ENCODE measurements at regions not wholly inside any gene's neighbourhood (a gene's known extent, or its start where the extent isn't known, plus 50 kb on each side); places are given as distances from the start of the nearest gene placed in this dataset.

- TF ChIP-seq EGR1 (IDR thresholded peaks at IDR 0.05) (no peak), RAD21 (IDR thresholded peaks at IDR 0.05; ENCODE audit: low read depth) (no peak), CEBPB (IDR thresholded peaks at IDR 0.05) (no peak), NFIC (IDR thresholded peaks at IDR 0.05) (no peak), TCF12 (IDR thresholded peaks at IDR 0.05; ENCODE audit: low read depth) (no peak), EP300 (IDR thresholded peaks at IDR 0.05; ENCODE audit: borderline replicate concordance) (no peak)
- TF ChIP-seq, protein P1, sequence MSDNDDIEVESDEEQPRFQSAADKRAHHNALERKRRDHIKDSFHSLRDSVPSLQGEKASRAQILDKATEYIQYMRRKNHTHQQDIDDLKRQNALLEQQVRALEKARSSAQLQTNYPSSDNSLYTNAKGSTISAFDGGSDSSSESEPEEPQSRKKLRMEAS (IDR thresholded peaks at IDR 0.05), result no peak
Measured at GRCh38 chr6:148616841-148617240, 130.0 kb upstream of the UST start.

- TF ChIP-seq NFIC (IDR thresholded peaks at IDR 0.05) (no peak), USF1 (IDR thresholded peaks at IDR 0.05) (no peak), ZBTB7A (IDR thresholded peaks at IDR 0.05; ENCODE audit: low read depth) (no peak), YY1 (IDR thresholded peaks at IDR 0.05; ENCODE audit: low read depth) (no peak), TCF12 (IDR thresholded peaks at IDR 0.05; ENCODE audit: low read depth) (no peak)
- TF ChIP-seq, protein P1 (IDR thresholded peaks at IDR 0.05), result no peak
Measured at GRCh38 chr6:148617530-148617929, 129.3 kb upstream of the UST start.

- no peak for TF ChIP-seq CREB1 (IDR thresholded peaks at IDR 0.05; ENCODE audit: low read depth)
- TF ChIP-seq, protein P1 (IDR thresholded peaks at IDR 0.05), result no peak
Measured at GRCh38 chr6:148619891-148620290, 126.9 kb upstream of the UST start.

- TF ChIP-seq EGR1 (IDR thresholded peaks at IDR 0.05), result no peak
- no peak for TF ChIP-seq TAF1 (IDR thresholded peaks at IDR 0.05; ENCODE audit: low read depth)
- no peak for TF ChIP-seq CREB1 (IDR thresholded peaks at IDR 0.05; ENCODE audit: low read depth)
- TF ChIP-seq FOXM1 (IDR thresholded peaks at IDR 0.05; ENCODE audit: borderline replicate concordance, low read depth), result no peak
- no peak for TF ChIP-seq YY1 (IDR thresholded peaks at IDR 0.05; ENCODE audit: low read depth)
- TF ChIP-seq EP300 (IDR thresholded peaks at IDR 0.05; ENCODE audit: borderline replicate concordance), result no peak
- no peak for TF ChIP-seq TCF12 (IDR thresholded peaks at IDR 0.05; ENCODE audit: low read depth)
- no peak for TF ChIP-seq CEBPB (IDR thresholded peaks at IDR 0.05)
- TF ChIP-seq, protein P1 (IDR thresholded peaks at IDR 0.05), result no peak
- no peak for TF ChIP-seq RAD21 (IDR thresholded peaks at IDR 0.05; ENCODE audit: low read depth)
- TF ChIP-seq ZBTB7A (IDR thresholded peaks at IDR 0.05; ENCODE audit: low read depth), result no peak
- TF ChIP-seq, protein P2, sequence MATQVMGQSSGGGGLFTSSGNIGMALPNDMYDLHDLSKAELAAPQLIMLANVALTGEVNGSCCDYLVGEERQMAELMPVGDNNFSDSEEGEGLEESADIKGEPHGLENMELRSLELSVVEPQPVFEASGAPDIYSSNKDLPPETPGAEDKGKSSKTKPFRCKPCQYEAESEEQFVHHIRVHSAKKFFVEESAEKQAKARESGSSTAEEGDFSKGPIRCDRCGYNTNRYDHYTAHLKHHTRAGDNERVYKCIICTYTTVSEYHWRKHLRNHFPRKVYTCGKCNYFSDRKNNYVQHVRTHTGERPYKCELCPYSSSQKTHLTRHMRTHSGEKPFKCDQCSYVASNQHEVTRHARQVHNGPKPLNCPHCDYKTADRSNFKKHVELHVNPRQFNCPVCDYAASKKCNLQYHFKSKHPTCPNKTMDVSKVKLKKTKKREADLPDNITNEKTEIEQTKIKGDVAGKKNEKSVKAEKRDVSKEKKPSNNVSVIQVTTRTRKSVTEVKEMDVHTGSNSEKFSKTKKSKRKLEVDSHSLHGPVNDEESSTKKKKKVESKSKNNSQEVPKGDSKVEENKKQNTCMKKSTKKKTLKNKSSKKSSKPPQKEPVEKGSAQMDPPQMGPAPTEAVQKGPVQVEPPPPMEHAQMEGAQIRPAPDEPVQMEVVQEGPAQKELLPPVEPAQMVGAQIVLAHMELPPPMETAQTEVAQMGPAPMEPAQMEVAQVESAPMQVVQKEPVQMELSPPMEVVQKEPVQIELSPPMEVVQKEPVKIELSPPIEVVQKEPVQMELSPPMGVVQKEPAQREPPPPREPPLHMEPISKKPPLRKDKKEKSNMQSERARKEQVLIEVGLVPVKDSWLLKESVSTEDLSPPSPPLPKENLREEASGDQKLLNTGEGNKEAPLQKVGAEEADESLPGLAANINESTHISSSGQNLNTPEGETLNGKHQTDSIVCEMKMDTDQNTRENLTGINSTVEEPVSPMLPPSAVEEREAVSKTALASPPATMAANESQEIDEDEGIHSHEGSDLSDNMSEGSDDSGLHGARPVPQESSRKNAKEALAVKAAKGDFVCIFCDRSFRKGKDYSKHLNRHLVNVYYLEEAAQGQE (IDR thresholded peaks at IDR 0.05; ENCODE audit: low read depth), result no peak
- TF ChIP-seq USF1 (IDR thresholded peaks at IDR 0.05), result no peak
- TF ChIP-seq NFIC (IDR thresholded peaks at IDR 0.05), result no peak
- TF ChIP-seq TEAD4 (IDR thresholded peaks at IDR 0.05), result no peak
Measured at GRCh38 chr6:148620579-148621298, 126.1 kb upstream of the UST start.

DNA sequence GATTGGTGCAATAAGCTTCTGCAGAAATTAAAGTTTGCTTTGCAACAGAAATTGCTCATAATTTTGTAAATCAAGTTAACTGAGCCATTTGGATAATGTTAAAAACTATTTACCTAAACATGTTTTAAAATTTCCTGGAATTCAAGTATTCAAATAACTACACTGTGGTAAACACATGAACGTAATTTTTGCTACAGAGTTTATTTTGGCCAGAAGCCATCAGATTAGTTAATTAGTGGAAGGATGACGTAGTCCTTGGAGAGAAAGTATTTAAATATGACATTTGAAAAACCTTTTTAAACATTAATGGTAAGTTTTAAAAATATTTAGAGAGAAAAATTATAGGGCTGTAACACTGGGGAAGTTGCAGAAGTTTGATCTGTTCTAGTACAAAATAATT is 121.2 kb upstream of the UST start:
- TF ChIP-seq YY1 (IDR thresholded peaks at IDR 0.05; ENCODE audit: low read depth), result no peak
- no peak for TF ChIP-seq TCF12 (IDR thresholded peaks at IDR 0.05; ENCODE audit: low read depth)
- no peak for TF ChIP-seq TEAD4 (IDR thresholded peaks at IDR 0.05)
- no peak for TF ChIP-seq CEBPB (IDR thresholded peaks at IDR 0.05)
- TF ChIP-seq TAF1 (IDR thresholded peaks at IDR 0.05; ENCODE audit: low read depth), result no peak
- TF ChIP-seq, protein P2 (IDR thresholded peaks at IDR 0.05; ENCODE audit: low read depth), result no peak

DNA sequence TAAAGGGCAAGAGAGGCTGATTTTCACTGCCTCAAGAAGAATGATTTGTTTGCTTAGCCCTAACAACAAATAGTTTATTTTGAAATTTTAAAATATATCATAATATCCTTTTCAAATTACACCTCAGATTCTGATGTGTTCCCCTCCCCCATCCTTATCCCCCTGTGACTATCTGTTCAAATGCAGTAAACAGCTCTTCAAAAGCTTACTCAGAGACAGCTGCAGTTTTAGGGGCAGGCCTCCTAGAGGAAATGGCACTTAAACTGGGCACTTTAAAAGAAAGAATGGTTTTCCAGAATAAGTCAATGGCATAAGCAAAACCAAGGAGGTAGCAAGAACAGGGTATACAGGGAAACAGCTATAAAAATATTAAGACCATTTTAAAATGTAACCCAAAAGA is 118.6 kb upstream of the UST start:
- TF ChIP-seq NFIC (IDR thresholded peaks at IDR 0.05), result no peak
- TF ChIP-seq TCF12 (IDR thresholded peaks at IDR 0.05; ENCODE audit: low read depth), result no peak
- no peak for TF ChIP-seq YY1 (IDR thresholded peaks at IDR 0.05; ENCODE audit: low read depth)
- TF ChIP-seq EGR1 (IDR thresholded peaks at IDR 0.05), result no peak
- TF ChIP-seq ZBTB7A (IDR thresholded peaks at IDR 0.05; ENCODE audit: low read depth), result no peak
- TF ChIP-seq, protein P2 (IDR thresholded peaks at IDR 0.05; ENCODE audit: low read depth), result no peak
- TF ChIP-seq CREB1 (IDR thresholded peaks at IDR 0.05; ENCODE audit: low read depth), result no peak
- TF ChIP-seq TAF1 (IDR thresholded peaks at IDR 0.05; ENCODE audit: low read depth), result no peak
- TF ChIP-seq FOXM1 (IDR thresholded peaks at IDR 0.05; ENCODE audit: borderline replicate concordance, low read depth), result no peak
